Motor neuron (in vitro differentiated cells): ENCODE measurements at regions not wholly inside any gene's neighbourhood (a gene's known extent, or its start where the extent isn't known, plus 50 kb on each side); places are given as distances from the start of the nearest gene placed in this dataset.

Experiments used
- ATAC-seq, 8 experiments: fragments of 200-7000 bp; cut with Tn5 transposase; replicated peaks in 6 of 8; 2 replicates each; pipeline ENCODE4 v1.8.0; 2021; ENCODE audit warnings: mild to moderate bottlenecking in 8 of 8, moderate library complexity in 8 of 8
- H3K27ac ChIP-seq, 2 donors: fragments of 250-450 bp; sonication (Bioruptor Pico); 2 replicates each; pipeline ENCODE4 v1.9.0; 2021; ENCODE audit warnings: antibody characterized with exemption in 2 of 2, mild to moderate bottlenecking in 2 of 2, moderate library complexity in 1 of 2
- H3K4me1 ChIP-seq, 2 donors: fragments of 250-450 bp; sonication (Bioruptor Pico); replicated peaks in 1 of 2; 2 replicates each; pipeline ENCODE4 v1.6.1; 2021; ENCODE audit warnings: antibody characterized with exemption in 2 of 2, mild to moderate bottlenecking in 2 of 2, moderate library complexity in 1 of 2
- H3K4me3 ChIP-seq, 5 donors: fragments of 250-450 bp; sonication (Bioruptor Pico); 2 replicates each; pipeline ENCODE4 v1.9.0; 2021; ENCODE audit warnings: antibody characterized with exemption in 5 of 5, mild to moderate bottlenecking in 5 of 5, moderate library complexity in 4 of 5
- WGBS, 10 experiments: fragments of 450-650 bp; shearing (Covaris generic); methylation state at CpG; one replicate each; pipeline ENCODE4 v1.0.0; 2022; 5-methylcytosine and 5-hydroxymethylcytosine counted together
- in situ Hi-C, 9 experiments: fragments of 400-800 bp; cut with MboI; loops; one replicate each; pipeline ENCODE4 v1.15.0; 2021; ENCODE audit warnings: low sequenced_read_pairs in 9 of 9, low pct_unique_long_range_greater_than_20kb in 2 of 9; ENCODE audit not compliant: unreplicated experiment in 9 of 9

DNA sequence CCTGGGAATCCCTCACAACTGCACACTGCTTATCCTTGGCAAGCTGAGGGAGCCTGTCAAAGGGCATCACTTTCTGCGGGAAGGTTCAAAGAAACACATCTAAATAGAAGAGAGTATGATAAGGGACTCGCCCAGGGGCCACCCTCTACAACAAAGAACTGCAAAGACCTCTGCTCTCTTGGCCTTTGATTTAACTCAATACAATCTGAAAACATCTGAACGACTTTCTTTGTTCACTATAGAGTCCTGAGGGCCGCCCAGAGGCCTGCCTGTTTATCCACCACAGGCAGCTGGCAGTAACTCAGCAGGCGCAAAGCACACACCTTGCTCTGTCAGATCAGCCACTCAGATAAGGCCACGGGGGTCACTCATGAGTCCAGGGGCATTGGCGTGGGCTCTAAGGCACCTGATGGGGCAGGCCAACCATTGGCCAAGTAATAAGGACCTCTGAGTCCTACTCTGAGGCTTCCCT lies 139.3 kb downstream of the UNC5CL start:
- in situ Hi-C loops: loop anchor here in 2 of 9 experiments (10.0 kb wide), 2 partner anchors 115 to 125 kb away; no protein-coding TSS in a partner anchor

GRCh38 chr6:40898073-40898472 lies 140.9 kb downstream of the UNC5CL start:
- H3K27ac ChIP-seq: no peak overlapping the region
- in situ Hi-C loops: loop anchor here in 2 of 9 experiments (10.0 kb wide), 2 partner anchors 117 to 127 kb away; no protein-coding TSS in a partner anchor

More for the DNA sequence above, 139.3 kb downstream of the UNC5CL start:
- Histone ChIP-seq H3K4me3 (no peak overlapping the region), H3K27ac (no peak overlapping the region), H3K4me1 (no peaks in the 10 kb centered on the region)
- WGBS, 10 experiments: 24 to 92% (median 60%) methylated on average over 2 to 5 of the region's 7 CpGs; no CpG with 5 or more reads in 3 of the 10 experiments
- ATAC-seq: no peak

DNA sequence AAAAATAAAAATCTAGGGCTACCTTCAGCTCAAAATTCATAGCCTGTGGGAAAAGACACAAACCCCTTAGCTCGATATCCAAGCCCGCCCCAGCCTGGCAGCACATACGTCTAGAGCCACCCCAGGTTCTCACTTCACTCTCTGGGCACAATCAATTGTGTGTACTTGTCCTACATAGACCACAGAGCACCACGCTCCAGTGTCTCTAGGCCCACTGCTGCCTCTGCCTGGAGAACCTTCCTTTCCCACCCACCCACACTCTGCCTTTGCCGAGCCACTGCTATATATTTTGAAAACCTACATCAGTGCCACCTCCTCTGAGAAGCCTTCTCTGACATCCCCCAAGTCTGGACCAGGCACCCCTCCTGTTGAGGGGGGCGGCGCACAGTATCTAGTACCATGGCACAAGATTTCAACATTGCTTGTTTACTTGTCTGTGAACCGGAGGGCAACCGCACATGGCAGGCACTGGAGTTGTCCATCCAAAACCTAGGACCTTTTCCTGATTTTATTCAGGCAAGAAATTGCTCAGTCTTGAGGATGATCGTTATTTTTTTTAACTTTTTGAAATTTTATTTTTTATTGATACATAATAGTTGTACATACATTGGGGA lies 141.5 kb downstream of the UNC5CL start:
- Histone ChIP-seq H3K4me3 (no peak overlapping the region), H3K4me1 (no peaks in the 10 kb centered on the region), H3K27ac (no peak overlapping the region)
- no peak for ATAC-seq
- in situ Hi-C loops: loop anchor here in 2 of 9 experiments (10.0 kb wide), 2 partner anchors 117 to 127 kb away; no protein-coding TSS in a partner anchor
- 63 to 100% (median 89%) methylated on average over 1 to 10 of the region's 10 CpGs for WGBS, 10 experiments

More at GRCh38 chr6:40898073-40898472, 140.9 kb downstream of the UNC5CL start:
- WGBS, 10 experiments: 17 to 100% (median 60%) methylated on average over 1 of the region's 1 CpG; no CpG with 5 or more reads in 5 of the 10 experiments
- no peak overlapping the region for H3K4me3 ChIP-seq
- no peak for ATAC-seq
- no peaks in the 10 kb centered on the region for H3K4me1 ChIP-seq

DNA sequence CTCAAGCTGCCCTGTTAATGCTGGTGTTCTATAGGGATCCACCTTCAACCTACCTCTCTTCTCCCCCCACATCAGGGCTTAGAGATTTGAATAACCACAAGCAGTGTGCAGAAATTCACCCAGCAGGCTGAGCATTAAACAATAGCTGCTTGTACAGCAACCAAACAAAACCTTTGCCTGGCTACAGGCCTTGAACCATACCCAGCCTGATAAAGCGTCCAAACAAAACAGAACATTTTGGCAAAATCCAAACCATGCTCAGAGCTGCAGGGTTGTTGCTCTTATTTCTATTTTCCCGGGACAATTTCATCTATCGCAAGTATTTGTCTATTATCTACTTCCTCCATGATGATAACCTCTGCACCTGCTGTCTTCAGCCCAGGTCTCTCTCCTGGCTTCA lies 142.3 kb downstream of the UNC5CL start:
- ATAC-seq: peak in 1 of 8 experiments; percentile 41
- in situ Hi-C loops: loop anchor here in 2 of 9 experiments (10.0 kb wide), 2 partner anchors 118 to 128 kb away; no protein-coding TSS in a partner anchor

DNA sequence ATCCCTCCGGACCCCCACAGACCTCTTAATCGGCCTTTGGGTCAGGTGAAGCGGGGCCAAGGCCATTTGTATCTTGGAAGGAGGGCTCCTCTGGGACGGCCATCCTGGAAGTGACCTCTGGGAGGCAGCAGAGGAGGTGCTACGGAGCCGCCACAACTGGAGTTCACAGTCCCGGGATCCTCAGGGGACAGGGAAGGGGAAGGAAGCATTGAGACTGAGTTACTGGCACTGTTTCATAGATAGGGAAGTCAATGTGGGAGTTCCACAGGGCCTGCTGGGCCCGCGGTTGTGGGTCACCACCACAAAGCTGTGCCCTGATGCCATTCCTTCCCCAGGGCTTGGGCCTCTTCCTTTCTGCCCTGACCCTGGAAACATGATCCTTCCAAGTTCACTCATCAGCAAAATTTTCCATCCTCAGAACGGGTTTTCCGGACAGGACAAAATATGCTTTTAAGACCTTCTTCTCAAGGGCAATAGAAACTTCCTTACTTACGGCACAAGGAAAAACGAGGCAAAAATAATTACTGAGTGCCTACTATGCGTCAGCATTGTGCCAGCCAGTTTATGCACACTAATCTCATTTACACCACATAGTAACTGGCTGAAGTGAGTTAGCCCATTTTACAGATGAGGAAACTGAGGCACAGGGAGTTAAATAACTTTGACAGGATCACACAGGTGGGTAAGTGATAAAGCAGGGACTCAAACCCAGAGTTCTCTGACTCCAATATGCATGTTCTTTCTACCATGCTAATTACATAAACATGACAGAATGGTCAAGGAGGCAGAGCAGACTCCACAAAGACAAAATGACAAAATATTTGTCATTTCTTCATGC lies 143.8 kb downstream of the UNC5CL start:
- 51 to 100% (median 91%) methylated on average over 1 to 14 of the region's 14 CpGs; no CpG with 5 or more reads in 2 of the 10 experiments for WGBS, 10 experiments
- no peak overlapping the region for H3K27ac ChIP-seq
- in situ Hi-C loops: loop anchor here in 2 of 9 experiments (10.0 kb wide), 2 partner anchors 120 to 130 kb away; no protein-coding TSS in a partner anchor
- H3K4me1 ChIP-seq: no peaks in the 10 kb centered on the region
- no peak overlapping the region for H3K4me3 ChIP-seq
- ATAC-seq: peak; percentile 58 to 100 (median 83)

More for the DNA sequence above, 142.3 kb downstream of the UNC5CL start:
- WGBS, 10 experiments: 43 to 96% (median 87%) methylated on average over 1 to 3 of the region's 3 CpGs; no CpG with 5 or more reads in 1 of the 10 experiments
- Histone ChIP-seq H3K4me3 (no peak overlapping the region), H3K4me1 (no peaks in the 10 kb centered on the region), H3K27ac (no peak overlapping the region)

- 73 to 80% (median 76%) methylated on average over 2 to 6 of the region's 7 CpGs; no CpG with 5 or more reads in 6 of the 10 experiments for WGBS, 10 experiments
- in situ Hi-C loops: loop anchor here in 2 of 9 experiments (10.0 kb wide), 2 partner anchors 122 to 132 kb away; no protein-coding TSS in a partner anchor
Observed at GRCh38 chr6:40893021-40893420, 146.0 kb downstream of the UNC5CL start.

DNA sequence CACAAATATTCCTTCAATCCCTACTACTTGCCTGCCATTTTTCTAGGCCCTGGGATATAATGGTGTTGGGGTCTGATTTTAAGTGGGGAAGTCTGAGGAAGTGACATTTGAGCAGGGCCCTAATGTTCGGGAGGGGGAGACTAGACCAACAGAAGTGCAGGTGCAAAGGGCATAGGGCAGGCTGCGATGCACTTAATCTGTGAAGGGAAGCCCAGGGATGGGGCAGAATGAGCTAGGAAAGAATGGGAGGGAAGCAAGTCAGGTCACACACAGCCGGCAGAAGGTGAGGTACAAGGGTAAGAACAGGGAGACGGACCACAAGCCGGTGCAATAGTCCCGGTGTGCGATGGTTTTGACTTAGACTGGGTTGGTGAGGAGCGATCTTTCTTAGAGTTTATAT lies 146.8 kb downstream of the UNC5CL start:
- Histone ChIP-seq H3K27ac (no peak overlapping the region), H3K4me3 (no peak overlapping the region), H3K4me1 (peaks cover 0 to 8% of the 10 kb centered on the region in 2 donors)
- 20 to 100% (median 89%) methylated on average over 1 to 5 of the region's 8 CpGs; no CpG with 5 or more reads in 3 of the 10 experiments for WGBS, 10 experiments
- no peak for ATAC-seq
- in situ Hi-C loops: loop anchor here in 2 of 9 experiments (10.0 kb wide), 2 partner anchors 123 to 133 kb away; no protein-coding TSS in a partner anchor

More at GRCh38 chr6:40893021-40893420, 146.0 kb downstream of the UNC5CL start:
- Histone ChIP-seq H3K4me1 (peaks cover 0 to 5% of the 10 kb centered on the region in 2 donors), H3K4me3 (no peak overlapping the region), H3K27ac (no peak overlapping the region)
- ATAC-seq: no peak

- H3K27ac ChIP-seq: no peak overlapping the region
- in situ Hi-C loops: loop anchor here in 2 of 9 experiments (10.0 kb wide), 2 partner anchors 123 to 133 kb away; no protein-coding TSS in a partner anchor
- no peak for ATAC-seq
- H3K4me3 ChIP-seq: no peak overlapping the region
- 34 to 85% (median 66%) methylated on average over 3 to 5 of the region's 8 CpGs; no CpG with 5 or more reads in 6 of the 10 experiments for WGBS, 10 experiments
- H3K4me1 ChIP-seq: peaks cover 0 to 8% of the 10 kb centered on the region in 2 donors
Observed at GRCh38 chr6:40891686-40892085, 147.3 kb downstream of the UNC5CL start.

GRCh38 chr6:40891131-40891530 lies 147.9 kb downstream of the UNC5CL start:
- Histone ChIP-seq H3K27ac (no peak overlapping the region), H3K4me1 (peaks cover 0 to 8% of the 10 kb centered on the region in 2 donors), H3K4me3 (no peak overlapping the region)
- WGBS, 10 experiments: 0 to 100% (median 100%) methylated on average over 1 of the region's 2 CpGs; no CpG with 5 or more reads in 6 of the 10 experiments
- ATAC-seq: no peak
- in situ Hi-C loops: loop anchor here in 2 of 9 experiments (10.0 kb wide), 2 partner anchors 124 to 134 kb away; no protein-coding TSS in a partner anchor

GRCh38 chr6:40889137-40889832 lies 149.7 kb downstream of the UNC5CL start:
- WGBS, 10 experiments: 20 to 90% (median 81%) methylated on average over 1 to 6 of the region's 7 CpGs; no CpG with 5 or more reads in 1 of the 10 experiments
- Histone ChIP-seq H3K4me1 (peaks cover 0 to 8% of the 10 kb centered on the region in 2 donors), H3K4me3 (no peak overlapping the region), H3K27ac (no peak overlapping the region)
- ATAC-seq: no peak
- in situ Hi-C loops: no loop called here

DNA sequence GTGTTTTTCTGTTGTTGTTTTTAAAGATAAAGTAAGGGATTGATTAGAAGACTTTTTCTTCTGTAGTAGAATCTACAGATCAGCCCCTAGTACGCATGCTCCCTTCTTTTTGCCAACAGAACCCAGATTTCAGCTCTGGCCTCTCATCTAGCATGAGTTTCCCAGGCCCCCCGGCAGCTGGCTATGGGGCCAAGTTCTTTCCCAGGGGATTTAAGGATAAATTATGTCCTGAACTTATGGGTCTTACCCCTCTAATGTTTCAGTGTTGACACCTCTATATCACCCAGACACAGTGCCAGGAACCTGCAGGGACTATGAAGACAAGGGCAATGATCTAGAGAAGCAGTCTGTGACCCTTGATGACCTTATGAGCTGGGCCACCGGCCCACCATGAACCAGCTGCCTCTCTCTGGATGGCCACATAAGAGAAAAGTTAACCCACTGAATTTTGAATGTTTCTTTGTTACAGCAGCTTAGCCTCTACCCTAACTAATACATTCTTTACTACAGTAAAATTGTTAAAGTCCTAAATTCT lies 150.5 kb downstream of the UNC5CL start:
- in situ Hi-C loops: no loop called here
- 13 to 87% (median 66%) methylated on average over 2 to 3 of the region's 3 CpGs; no CpG with 5 or more reads in 3 of the 10 experiments for WGBS, 10 experiments
- Histone ChIP-seq H3K27ac (no peak overlapping the region), H3K4me3 (no peak overlapping the region), H3K4me1 (peaks cover 0 to 8% of the 10 kb centered on the region in 2 donors)
- ATAC-seq: no peak
